ENCODE measurements at regions not wholly inside any gene's neighbourhood (a gene's known extent, or its start where the extent isn't known, plus 50 kb on each side); places are given as distances from the start of the nearest gene placed in this dataset.

DNA sequence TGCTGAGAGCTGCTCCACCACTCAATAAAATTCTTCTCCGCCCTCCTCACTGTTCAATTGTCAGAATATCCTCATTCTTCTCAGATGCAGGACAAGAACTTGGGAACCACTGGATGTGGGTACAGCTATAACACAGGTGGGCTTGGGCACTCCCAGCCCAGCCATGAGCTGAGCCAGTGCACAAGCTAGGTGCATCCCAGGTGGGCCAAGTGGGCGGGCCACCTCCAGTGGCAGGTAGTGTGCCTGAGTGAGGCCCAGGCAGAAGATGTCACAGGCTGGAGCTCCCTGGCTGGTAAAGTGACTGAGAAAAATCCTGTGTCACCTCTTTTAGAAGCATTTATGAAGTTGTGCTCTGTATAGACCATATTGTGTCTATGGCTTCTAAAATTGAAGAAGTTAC lies 501.6 kb upstream of the TYRP1 start:
- TF ChIP-seq CTCF (IDR thresholded peaks at IDR 0.05) (no peak), POLR2AphosphoS5 (IDR thresholded peaks at IDR 0.05) (no peak), POLR2A (IDR thresholded peaks at IDR 0.05) (no peak)

Measured in transverse colon (tissue), 4 donors.